ENCODE measurements at regions not wholly inside any gene's neighbourhood (a gene's known extent, or its start where the extent isn't known, plus 50 kb on each side); places are given as distances from the start of the nearest gene placed in this dataset.
"Not testable (repeated sequence)": the region's sequence is repeated elsewhere in the genome, so short reads cannot be mapped to it uniquely, and the experiment has no call there.

GRCh38 chr20:29088472-29088871 is 2169.0 kb upstream of the DEFB115 start:
- peaks cover 81 to 90% of the 10 kb centered on the region in 2 experiments for H3K9me3 Mint-ChIP-seq
- DNase-seq; H3K23ac ChIP-seq (ENCODE audit: insufficient read length, low read depth, low read length); H4K8ac ChIP-seq (replicated peaks; ENCODE audit: insufficient read length, low read depth, low read length); H2BK5ac ChIP-seq (ENCODE audit: insufficient read length, low read length); H2AK5ac ChIP-seq (ENCODE audit: insufficient read length, low read length); H2BK20ac ChIP-seq (ENCODE audit: low read depth, low read length, poor library complexity, severe bottlenecking); H3T11ph ChIP-seq (ENCODE audit: low read length); H2BK120ac ChIP-seq (ENCODE audit: low read depth, low read length, poor library complexity, severe bottlenecking); H2BK15ac ChIP-seq (ENCODE audit: low read depth, low read length); H4K91ac ChIP-seq (ENCODE audit: insufficient read length, low read depth, low read length); H3K4me1 ChIP-seq (ENCODE audit: insufficient read depth, low read length); H3K23me2 ChIP-seq (ENCODE audit: insufficient read length, low read depth, low read length, poor library complexity, severe bottlenecking); H2BK12ac ChIP-seq (ENCODE audit: insufficient read length, low read depth, low read length); H3K4me2 ChIP-seq (ENCODE audit: insufficient read depth, insufficient read length, low read length); H3K27ac Mint-ChIP-seq; H3K27me3 ChIP-seq (ENCODE audit: insufficient read depth, low read length); H3K14ac ChIP-seq (ENCODE audit: insufficient read depth, low read length); H3K4ac ChIP-seq (ENCODE audit: low read depth, low read length); H4K5ac ChIP-seq (ENCODE audit: insufficient read length, low read depth, low read length); H3K56ac ChIP-seq (ENCODE audit: insufficient read length, low read depth, low read length); H3K4me3 Mint-ChIP-seq; H3K18ac ChIP-seq (ENCODE audit: insufficient read length, low read depth, low read length); H3K27ac ChIP-seq (ENCODE audit: insufficient read length, low read depth, low read length); H2AFZ ChIP-seq (ENCODE audit: low read length); H3K27me3 Mint-ChIP-seq (ENCODE audit: low read depth); H3K4me1 Mint-ChIP-seq; H3K79me2 ChIP-seq (ENCODE audit: insufficient read depth, low read length); H3K79me1 ChIP-seq (ENCODE audit: insufficient read depth, low read depth, low read length, poor library complexity, severe bottlenecking); H3K9ac ChIP-seq (ENCODE audit: extremely low read depth, insufficient read length, low read length); H4K20me1 ChIP-seq (ENCODE audit: control insufficient read depth, insufficient read depth, insufficient read length): not testable (repeated sequence)
- no CpG with 5 or more reads among the region's 2 CpGs for WGBS (ENCODE audit: extremely low coverage, insufficient read length, low lambda C conversion rate)
- peaks cover 19 to 53% (median 33%) of the 10 kb centered on the region in 3 experiments for H3K36me3 Mint-ChIP-seq (ENCODE audit: insufficient read depth in 1 of 3, low read depth in 3 of 3)
- H3K9me3 ChIP-seq (ENCODE audit: control insufficient read depth, low read depth, low read length): peaks cover 59% of the 10 kb centered on the region

GRCh38 chr20:29089409-29089808 is 2168.1 kb upstream of the DEFB115 start:
- H4K91ac ChIP-seq (ENCODE audit: insufficient read length, low read depth, low read length); H3K56ac ChIP-seq (ENCODE audit: insufficient read length, low read depth, low read length); H4K20me1 ChIP-seq (ENCODE audit: control insufficient read depth, insufficient read depth, insufficient read length); H3K27me3 ChIP-seq (ENCODE audit: insufficient read depth, low read length); H3K27ac Mint-ChIP-seq; H2AFZ ChIP-seq (ENCODE audit: low read length); H3K4me2 ChIP-seq (ENCODE audit: insufficient read depth, insufficient read length, low read length); H3K4ac ChIP-seq (ENCODE audit: low read depth, low read length); H3K9ac ChIP-seq (ENCODE audit: extremely low read depth, insufficient read length, low read length); H2BK20ac ChIP-seq (ENCODE audit: low read depth, low read length, poor library complexity, severe bottlenecking); H3T11ph ChIP-seq (ENCODE audit: low read length); DNase-seq; H3K27ac ChIP-seq (ENCODE audit: insufficient read length, low read depth, low read length); H2AK5ac ChIP-seq (ENCODE audit: insufficient read length, low read length); H3K4me1 Mint-ChIP-seq; H3K79me1 ChIP-seq (ENCODE audit: insufficient read depth, low read depth, low read length, poor library complexity, severe bottlenecking); H2BK15ac ChIP-seq (ENCODE audit: low read depth, low read length); H2BK5ac ChIP-seq (ENCODE audit: insufficient read length, low read length); H3K18ac ChIP-seq (ENCODE audit: insufficient read length, low read depth, low read length); H3K14ac ChIP-seq (ENCODE audit: insufficient read depth, low read length); H3K4me3 Mint-ChIP-seq; H2BK120ac ChIP-seq (ENCODE audit: low read depth, low read length, poor library complexity, severe bottlenecking); H4K5ac ChIP-seq (ENCODE audit: insufficient read length, low read depth, low read length); H3K23me2 ChIP-seq (ENCODE audit: insufficient read length, low read depth, low read length, poor library complexity, severe bottlenecking); H3K27me3 Mint-ChIP-seq (ENCODE audit: low read depth); H3K23ac ChIP-seq (ENCODE audit: insufficient read length, low read depth, low read length); H3K79me2 ChIP-seq (ENCODE audit: insufficient read depth, low read length); H4K8ac ChIP-seq (replicated peaks; ENCODE audit: insufficient read length, low read depth, low read length); H3K4me1 ChIP-seq (ENCODE audit: insufficient read depth, low read length); H2BK12ac ChIP-seq (ENCODE audit: insufficient read length, low read depth, low read length): not testable (repeated sequence)
- WGBS (ENCODE audit: extremely low coverage, insufficient read length, low lambda C conversion rate): no CpG with 5 or more reads among the region's 3 CpGs
- peaks cover 14 to 49% (median 27%) of the 10 kb centered on the region in 3 experiments for H3K36me3 Mint-ChIP-seq (ENCODE audit: insufficient read depth in 1 of 3, low read depth in 3 of 3)
- H3K9me3 Mint-ChIP-seq: peaks cover 79 to 86% of the 10 kb centered on the region in 2 experiments
- peaks cover 63% of the 10 kb centered on the region for H3K9me3 ChIP-seq (ENCODE audit: control insufficient read depth, low read depth, low read length)
